ENCODE measurements at regions not wholly inside any gene's neighbourhood (a gene's known extent, or its start where the extent isn't known, plus 50 kb on each side); places are given as distances from the start of the nearest gene placed in this dataset.
A peak's percentile ranks its signal among the peaks of the same experiment; 100 is the strongest.

GRCh38 chr4:27267339-27267969, 406.8 kb downstream of the STIM2 start:
- DNase-seq (ENCODE audit: low read depth, low spot score): no peak

DNA sequence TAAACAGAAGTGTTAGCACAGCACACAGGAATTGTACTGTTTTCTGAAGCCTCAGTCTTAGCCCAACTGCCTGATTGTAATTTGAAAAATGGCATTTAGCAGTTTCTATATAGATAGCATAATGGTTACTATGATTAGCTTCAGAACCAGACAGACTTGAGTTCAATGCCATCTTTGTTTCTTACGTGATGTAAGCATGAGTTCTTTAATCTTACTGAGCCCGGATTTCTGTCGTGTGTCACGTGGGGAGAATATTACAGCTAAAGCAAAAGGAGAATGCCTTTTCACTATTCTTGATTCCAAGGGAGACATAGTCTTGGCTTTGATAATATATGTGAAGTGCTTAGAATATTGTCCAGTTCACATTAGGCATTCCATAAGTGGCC, 407.3 kb downstream of the STIM2 start:
- DNase-seq (ENCODE audit: low read depth, low spot score): no peak

GRCh38 chr4:27270435-27270834, 409.8 kb downstream of the STIM2 start:
- DNase-seq (ENCODE audit: low read depth, low spot score): no peak

- no peak for DNase-seq (ENCODE audit: low read depth, low spot score)
Measured at GRCh38 chr4:27271555-27271954, 410.9 kb downstream of the STIM2 start.

GRCh38 chr4:27272217-27272616, 411.6 kb downstream of the STIM2 start:
- no peak for DNase-seq (ENCODE audit: low read depth, low spot score)

GRCh38 chr4:27276307-27277073, 415.8 kb downstream of the STIM2 start:
- DNase-seq (ENCODE audit: low read depth, low spot score): no peak

GRCh38 chr4:27278615-27279375, 418.2 kb downstream of the STIM2 start:
- peak; percentile 14 for DNase-seq (ENCODE audit: low read depth, low spot score)

GRCh38 chr4:27288496-27288895, 427.9 kb downstream of the STIM2 start:
- no peak for DNase-seq (ENCODE audit: low read depth, low spot score)

GRCh38 chr4:27289704-27290103, 429.1 kb downstream of the STIM2 start:
- no peak for DNase-seq (ENCODE audit: low read depth, low spot score)

GRCh38 chr4:27293831-27294230, 433.2 kb downstream of the STIM2 start:
- no peak for DNase-seq (ENCODE audit: low read depth, low spot score)

GRCh38 chr4:27304751-27305150, 444.1 kb downstream of the STIM2 start:
- DNase-seq (ENCODE audit: low read depth, low spot score): no peak

DNA sequence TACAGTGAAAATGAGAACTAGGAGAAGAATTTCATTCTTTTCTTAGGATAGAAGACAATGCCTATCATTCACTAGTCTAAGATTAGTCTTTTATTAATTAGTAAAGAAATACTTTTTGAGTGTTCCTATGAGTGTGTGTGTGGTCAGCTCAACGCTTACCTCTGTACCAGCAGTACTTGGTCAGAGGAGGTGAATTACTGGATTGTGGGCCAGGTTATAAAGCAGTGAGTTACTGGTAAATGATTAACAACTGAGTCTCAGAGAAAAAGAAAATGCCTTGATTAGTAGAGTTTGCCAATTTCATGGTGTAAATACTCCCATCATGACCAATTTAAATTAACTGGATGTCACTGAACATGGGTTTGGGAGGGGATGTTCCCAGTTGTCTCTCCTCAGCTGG, 444.6 kb downstream of the STIM2 start:
- no peak for DNase-seq (ENCODE audit: low read depth, low spot score)

GRCh38 chr4:27308379-27308778, 447.7 kb downstream of the STIM2 start:
- DNase-seq (ENCODE audit: low read depth, low spot score): no peak

DNA sequence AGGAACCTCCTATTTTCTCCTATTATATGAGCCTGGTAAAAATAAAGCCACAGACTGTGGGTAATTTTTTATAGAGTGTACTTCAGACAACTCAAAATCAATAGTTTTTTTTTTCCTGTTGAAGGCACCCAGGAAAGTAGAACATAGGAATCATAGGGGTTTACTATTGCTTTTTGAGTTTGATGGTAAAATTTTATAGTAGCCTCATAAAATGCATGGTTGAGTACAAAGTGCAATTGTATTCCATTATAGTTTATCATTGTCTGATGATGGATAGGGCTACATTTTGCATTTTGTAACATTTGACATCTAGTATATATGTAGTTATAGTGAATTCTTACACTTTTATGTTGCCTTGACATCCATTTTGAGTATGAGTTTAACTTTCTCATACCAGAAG, 455.0 kb downstream of the STIM2 start:
- no peak for DNase-seq (ENCODE audit: low read depth, low spot score)

- no peak for DNase-seq (ENCODE audit: low read depth, low spot score)
Measured at GRCh38 chr4:27316176-27316575, 455.5 kb downstream of the STIM2 start.

DNA sequence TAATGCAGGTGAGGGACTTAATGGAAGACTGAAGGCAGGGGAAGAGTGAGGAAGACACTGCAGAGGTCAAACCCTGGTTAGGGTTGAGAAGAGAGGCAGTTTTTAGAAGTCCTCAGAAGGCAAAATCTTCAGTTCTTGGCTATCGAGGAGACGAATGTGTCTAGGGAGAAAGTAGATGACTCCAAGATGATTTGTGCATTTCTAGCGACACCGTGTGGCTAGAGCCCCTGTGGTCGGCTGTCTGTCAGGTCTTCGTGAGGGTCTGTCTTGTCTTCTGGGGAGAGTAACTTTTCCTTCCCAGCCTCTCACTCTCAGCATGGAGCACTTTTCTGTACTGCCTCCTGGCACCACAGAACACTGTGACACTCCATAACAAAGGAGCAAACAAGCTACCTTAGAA, 458.1 kb downstream of the STIM2 start:
- peak; percentile 82 for DNase-seq (ENCODE audit: low read depth, low spot score)

- no peak for DNase-seq (ENCODE audit: low read depth, low spot score)
Measured at GRCh38 chr4:27326991-27327390, 466.4 kb downstream of the STIM2 start.

DNA sequence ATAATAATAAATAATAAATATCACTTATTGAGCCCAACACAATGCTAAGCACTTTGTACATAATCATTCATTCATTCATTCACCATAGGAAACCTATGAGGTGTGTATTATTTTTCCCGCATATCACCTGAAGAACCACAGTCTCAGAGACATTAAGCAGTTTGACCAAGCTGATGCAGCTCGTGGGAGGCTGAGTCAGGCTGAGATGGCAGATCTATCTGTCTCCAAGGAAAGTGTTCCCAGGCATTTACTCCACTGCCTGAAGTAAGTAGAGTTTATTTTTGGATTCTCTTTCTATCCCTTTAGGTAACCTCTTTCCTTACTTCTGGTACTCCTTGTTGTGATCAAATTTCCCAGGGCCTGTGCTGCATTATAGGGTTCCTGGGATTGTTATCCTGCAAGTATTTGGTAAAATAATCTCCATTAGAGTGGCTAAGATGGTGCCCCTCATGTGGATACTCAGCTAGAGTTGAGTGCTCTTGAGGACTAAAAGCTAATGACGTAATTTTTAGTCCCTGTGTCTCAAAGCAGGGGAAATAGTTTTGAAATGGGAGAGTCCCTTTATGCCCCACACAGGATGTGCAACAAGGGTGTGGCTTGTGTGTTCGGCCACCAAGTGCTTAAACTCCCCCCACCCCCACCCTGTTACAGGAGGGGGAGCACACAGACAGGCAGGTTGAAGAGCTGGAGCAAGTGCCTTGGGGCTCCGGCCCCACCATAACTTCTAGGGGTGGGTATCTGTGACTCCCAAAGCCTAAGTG, 467.0 kb downstream of the STIM2 start:
- no peak for DNase-seq (ENCODE audit: low read depth, low spot score)

- no peak for DNase-seq (ENCODE audit: low read depth, low spot score)
Measured at GRCh38 chr4:27338530-27338929, 477.9 kb downstream of the STIM2 start.

DNA sequence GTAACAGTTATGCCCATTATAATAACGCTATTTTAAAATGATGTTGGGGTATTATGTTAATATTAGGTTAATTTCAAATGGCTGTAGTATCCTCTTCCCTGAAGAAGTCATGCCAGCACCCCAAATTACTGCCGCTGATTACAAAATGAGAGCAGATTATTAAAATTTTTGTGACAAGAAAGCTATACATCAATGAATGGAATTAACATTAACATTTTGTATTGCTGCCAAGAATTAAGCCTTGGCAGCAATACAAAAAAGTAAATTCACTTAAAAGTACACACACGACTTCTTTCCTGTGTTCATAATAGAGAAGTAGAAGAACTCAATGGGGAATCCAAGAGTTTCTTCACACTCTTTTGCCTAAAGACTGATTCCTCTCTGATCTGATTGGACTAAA, 482.8 kb downstream of the STIM2 start:
- DNase-seq (ENCODE audit: low read depth, low spot score): no peak

DNA sequence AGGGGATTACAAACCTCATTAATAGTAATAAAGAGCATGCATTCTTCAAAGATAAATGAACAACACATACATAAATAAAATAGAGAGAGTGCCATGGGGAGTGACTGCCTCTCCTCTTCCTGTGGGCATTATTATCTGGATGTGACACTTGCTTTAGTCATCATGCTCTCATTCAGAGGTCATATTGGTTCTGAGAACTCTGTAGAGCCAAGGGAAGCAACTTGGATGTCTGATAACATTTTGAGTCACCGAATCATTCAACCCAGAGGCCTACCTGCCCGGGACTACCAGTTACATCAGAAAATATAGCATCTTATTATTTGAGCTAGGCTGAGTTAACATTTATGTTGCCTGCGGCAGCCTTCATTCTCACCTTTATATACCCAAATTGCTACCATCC, 489.5 kb downstream of the STIM2 start:
- no peak for DNase-seq (ENCODE audit: low read depth, low spot score)

DNA sequence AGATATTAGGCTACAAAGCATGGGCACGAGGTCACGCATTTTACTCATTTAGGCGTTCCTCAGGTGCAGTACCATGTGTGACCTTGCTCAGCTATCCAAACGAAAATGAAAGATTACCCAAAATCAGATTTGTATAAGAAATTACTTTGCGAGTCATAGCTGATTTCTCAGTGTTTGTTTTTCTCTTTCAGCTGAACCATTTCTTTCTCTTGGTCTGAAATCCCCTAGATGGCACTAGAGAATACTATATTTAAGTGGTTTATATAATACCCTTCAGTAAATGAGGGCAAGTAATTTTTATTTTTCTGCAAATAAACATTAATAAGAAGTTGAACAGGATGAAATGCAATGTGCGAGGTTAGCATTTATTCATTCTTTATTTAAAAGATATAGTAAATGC, 496.6 kb downstream of the STIM2 start:
- no peak for DNase-seq (ENCODE audit: low read depth, low spot score)
